GM21423 (cell line): ENCODE measurements at regions not wholly inside any gene's neighbourhood (a gene's known extent, or its start where the extent isn't known, plus 50 kb on each side); places are given as distances from the start of the nearest gene placed in this dataset.

Experiments used
- ATAC-seq: cut with Tn5 transposase; IDR thresholded peaks from one replicate; pipeline ENCODE4 v1.9.1; 2021; ENCODE audit warnings: mild to moderate bottlenecking, moderate library complexity; ENCODE audit not compliant: unreplicated experiment

DNA sequence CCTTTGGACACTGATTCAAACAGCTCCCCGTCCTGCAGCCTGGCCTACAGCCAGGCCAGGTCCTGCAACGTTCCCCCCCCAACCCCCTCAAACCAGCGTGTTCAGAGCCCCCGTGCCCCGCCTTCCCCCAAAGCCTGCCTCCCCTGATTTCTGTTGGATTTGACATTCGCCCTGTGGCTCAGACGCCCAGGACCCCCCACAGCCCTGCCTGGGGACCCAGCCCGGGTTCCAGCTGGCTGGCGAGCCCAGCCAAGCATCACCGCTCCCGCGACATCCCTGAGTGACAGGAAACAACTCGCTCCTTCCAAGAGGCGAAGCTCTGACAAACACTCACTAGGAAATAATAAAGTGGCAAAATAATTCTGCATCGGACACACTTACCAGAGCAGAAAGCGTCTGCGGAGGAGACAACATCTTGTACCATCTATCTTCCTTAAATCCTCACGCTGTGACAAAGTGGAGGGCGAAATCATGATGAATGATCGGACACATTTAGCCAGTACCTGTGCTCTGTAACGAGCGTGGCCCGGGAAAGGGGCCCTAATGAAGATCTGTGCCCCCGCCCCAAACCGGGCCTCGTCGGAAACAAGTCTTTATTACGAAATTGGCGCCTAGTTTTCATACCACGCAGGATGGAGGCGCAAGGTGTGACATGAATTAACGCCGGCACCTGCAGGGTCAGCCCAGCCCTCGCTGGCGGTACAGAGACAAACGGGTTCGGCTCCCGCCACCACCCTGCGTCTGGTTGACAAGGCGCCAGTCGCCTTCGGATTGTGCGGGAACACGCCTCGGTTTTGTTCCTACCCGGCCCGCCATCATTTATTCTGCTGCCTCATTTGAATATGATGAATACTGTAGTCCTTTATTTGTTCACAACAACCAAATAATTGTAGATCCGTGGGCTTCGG lies 91.0 kb upstream of the MVB12B start:
- no peak for ATAC-seq

DNA sequence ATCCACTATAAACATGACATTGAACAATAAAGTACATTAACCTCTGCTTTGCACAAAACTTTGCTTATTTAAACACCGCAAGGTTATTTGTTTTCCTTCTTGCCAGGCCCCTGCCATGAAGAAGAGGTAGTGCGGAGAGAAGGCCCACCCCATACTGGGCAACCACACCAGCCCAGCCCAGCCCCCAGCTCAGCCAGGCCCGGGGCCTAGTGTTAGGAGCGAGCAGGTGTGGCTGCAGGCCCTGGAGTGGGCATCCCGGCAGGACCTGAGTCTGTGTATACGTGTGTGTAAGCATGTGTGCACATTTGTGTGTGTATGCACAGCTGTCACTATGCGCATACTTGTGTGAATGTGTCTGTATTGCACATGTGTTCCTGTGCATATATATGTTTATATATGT lies 90.4 kb upstream of the MVB12B start:
- ATAC-seq: no peak

DNA sequence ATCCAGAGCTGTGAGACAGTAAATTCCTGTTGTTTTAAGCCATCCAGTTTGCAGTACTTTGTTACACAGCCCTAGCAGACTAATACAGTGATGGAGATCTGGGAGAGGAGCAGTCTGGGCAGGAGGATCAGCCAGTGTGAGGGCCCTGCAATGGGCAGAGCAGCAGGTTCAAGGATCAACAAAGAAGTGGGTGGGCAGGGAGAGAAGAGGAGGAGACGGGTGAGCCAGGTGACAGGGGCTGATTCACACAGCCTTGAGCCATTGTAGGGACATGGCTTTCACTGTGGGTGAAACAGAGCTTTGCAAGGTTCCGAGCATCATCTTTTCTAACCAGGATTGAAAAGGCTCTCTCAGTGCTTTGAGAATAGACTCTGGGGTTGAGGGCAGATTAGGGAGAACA lies 88.2 kb upstream of the MVB12B start:
- no peak for ATAC-seq

DNA sequence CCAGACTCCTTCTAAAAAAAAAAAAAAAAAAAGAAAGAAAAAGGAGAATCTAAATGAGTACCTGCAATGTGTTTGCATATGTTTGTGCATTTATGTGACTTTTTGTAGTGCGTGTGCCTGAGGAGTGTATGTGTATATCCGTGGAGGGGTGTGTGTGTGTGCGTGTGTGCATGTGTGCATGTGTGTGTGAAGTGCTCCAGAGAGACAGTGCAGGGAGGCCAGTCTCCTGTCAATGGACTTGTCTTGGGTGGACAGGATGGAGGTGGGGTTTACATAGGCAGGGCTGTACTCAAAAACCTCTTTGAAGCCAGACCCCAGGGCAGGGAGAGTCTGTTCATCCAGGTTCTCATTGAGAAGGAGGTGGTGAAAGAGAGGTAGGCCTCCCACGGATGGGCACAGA lies 87.1 kb upstream of the MVB12B start:
- no peak for ATAC-seq

DNA sequence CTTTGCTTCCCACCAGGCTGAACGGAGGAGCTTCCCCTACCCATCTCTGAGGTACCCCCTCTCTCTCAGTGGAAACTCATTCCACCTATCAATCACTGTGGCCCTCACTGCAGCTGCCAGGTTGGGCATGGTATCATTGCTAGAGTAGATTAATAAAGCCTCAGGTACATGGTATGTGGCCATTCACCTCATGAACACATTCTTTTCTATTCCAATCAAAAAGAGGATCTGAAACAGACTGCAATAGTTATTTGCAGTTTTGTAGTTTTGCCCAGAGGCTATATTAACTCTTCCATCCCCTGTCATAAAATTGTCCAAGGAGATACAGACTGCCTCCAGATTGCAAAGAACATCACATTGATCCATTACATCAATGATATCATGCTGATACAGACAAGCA lies 85.8 kb upstream of the MVB12B start:
- no peak for ATAC-seq

DNA sequence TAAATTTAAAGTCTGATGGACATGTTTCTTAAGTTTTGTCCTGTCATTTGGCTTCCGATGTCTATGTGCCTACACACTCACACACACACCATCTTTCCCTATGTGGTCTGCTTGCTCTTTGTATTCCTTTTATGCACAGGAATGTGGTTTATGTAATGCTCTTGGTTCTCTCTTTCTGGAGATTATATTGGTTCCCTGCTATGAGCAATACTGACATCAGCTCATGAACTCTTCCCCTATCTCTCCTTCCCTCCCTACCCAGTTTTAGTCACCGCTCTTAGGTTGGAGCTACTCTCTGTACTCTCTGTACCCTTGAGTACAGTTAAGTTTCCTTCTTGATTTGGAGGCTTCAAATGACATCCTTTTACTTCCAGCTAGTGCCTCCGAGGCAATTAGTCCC lies 77.9 kb upstream of the MVB12B start:
- ATAC-seq: no peak

DNA sequence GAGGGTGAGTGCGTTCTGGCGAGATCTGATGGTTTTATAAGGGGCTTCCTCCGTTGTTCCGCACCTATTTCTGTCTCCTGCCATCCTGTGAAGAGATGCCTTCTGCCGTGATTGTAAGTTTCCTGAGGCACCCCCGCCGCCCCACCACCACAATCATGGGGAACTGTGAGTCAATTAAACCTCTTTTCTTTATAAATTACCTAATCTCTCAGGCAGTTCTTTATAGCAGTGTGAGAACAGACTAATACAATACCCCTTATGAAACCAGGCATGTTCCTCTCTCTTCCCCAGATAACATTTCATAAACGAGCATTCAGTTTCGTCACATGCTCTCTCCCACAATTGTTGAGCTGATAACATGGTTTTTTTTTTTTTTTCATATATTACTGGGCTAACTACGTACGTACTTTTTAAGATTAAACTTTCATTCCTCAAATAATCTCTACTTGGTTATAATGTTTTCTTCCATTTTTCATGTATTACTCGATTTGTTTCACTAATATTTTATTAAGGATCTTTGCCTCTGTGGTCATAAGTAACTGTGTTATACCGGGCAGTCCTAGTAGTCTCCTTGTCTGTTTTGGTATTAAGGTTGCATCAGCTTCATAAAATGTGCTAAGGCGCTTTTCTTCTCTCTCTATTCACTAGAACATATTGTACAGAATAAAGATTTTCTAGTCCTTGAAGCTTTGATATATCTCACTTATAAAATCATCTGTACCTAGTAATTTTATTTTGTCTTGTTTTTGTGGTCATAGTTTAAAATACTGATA lies 64.9 kb upstream of the MVB12B start:
- no peak for ATAC-seq

DNA sequence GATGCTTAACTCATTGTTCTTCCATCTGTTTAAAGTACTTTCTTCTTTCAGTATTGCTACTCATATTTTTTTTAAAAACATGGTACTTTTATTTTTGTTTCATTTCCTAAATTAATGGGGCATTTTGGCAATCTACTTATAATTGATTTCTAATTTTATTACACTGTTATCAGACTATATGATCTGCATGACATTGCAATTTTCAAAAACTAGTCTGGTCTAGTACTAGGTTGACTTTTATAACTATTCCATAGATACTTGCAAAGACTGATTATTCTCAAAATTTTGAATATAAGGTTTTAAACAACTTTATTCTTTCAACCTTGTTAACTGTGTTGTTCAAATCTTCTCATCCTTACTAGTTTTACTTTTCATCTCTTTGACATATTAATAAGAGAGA lies 63.9 kb upstream of the MVB12B start:
- ATAC-seq: no peak

DNA sequence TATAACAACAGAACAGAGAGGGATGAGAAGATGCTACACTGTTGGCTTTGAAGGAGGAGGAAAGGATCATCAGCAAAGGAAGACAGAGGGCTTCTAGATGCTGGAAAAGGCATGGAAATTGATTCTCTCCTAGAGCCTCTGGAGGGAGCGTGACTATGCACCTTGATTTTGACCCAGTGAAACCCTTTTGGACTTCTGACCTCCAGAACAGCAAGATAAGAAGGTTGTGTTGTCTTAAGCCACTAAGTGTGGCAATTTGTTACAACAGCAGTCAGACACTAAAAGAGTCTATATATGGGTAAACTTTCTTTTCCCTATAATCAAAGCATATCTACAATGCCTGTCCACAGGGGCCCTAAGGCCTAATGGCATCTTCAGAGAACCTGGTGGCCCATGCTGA lies 56.1 kb upstream of the MVB12B start:
- ATAC-seq: no peak

DNA sequence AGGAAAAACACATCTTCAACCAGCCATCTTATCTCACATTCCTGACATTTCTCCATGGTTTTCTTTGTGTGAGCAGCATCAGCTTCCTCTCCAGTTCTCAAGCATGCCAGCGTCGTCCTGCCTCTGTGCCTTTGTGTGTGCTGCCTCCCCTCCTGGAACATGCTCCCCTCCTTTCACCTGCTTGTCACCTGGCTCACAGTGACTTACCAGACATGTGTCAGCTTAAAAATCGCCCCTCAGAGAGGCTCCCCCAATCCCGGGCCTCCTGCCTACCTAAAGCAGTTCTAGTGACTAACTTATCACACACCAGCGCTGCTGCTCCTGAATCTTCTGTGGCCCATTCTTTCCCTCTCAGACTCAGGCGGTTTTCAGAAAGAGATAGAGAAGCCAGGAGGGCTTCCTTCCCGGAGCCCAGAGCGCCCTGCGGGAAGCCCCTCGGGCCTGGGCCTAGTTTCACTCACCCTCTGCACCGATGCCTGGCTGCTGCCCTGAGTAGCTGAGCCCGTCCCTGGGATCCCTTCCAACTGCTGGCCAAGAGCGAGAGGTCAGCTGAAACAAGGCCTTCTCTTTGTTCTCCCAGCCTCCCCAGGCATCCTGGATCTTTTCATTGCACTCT lies 51.1 kb upstream of the MVB12B start:
- no peak for ATAC-seq

DNA sequence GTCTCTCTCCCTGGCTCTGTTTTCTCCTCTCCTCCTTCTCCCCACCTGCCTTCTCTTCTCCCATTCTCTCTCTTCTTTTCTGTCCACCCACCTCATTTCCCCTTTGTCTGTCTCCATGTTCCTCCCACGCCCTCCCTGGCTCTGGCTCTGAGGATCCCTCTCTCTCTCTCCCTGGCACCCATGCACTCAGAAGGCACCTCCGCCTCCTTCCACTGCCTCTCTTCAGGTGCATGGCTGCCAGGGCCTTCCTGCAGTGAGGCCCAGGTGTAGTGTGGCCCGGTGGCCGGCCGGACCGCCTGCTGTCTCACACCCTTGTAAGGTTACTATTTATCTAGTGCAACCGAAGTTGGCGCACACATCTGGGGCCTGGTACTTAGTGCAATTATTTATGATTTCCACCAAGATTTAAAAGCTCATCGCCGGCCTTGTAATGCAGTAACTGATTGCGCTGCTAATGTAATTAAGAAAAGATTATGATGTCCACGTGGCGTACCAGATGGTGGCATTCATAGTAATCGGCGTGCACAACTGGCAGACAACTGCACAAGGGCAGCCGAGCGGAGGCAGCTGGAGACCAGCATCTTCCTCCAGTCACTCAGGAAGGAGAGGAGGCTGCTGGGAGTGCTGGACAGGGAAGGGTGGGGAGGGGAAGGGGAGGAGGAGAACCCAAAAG lies 50.4 kb upstream of the MVB12B start:
- no peak for ATAC-seq
